SU-DHL-6 (cell line): ENCODE measurements at regions not wholly inside any gene's neighbourhood (a gene's known extent, or its start where the extent isn't known, plus 50 kb on each side); places are given as distances from the start of the nearest gene placed in this dataset.

Source experiments
- H2AFZ ChIP-seq: fragments of 200-600 bp; sonication (generic); 2 replicates; pipeline ENCODE4 v1.6.1; 2014; ENCODE audit warnings: low read depth, mild to moderate bottlenecking, moderate library complexity, mixed read lengths, antibody characterized with exemption, low read length; ENCODE audit not compliant: severe bottlenecking
- H3F3A ChIP-seq: fragments of 200-600 bp; shearing (Covaris generic); 2 replicates; pipeline ENCODE4 v1.6.0; 2016; ENCODE audit warnings: antibody characterized with exemption, mild to moderate bottlenecking; ENCODE audit not compliant: insufficient read depth
- H3K27ac ChIP-seq: fragments of 200-600 bp; sonication (generic); 2 replicates; pipeline ENCODE4 v1.5.1; 2016; ENCODE audit warnings: low read depth, mild to moderate bottlenecking, low read length, moderate library complexity, mixed read lengths
- H3K27me3 ChIP-seq: fragments of 200-600 bp; sonication (generic), shearing (Covaris generic); 2 replicates; pipeline ENCODE4 v1.6.0; 2014; ENCODE audit warnings: mild to moderate bottlenecking, low read length
- H3K36me3 ChIP-seq: fragments of 200-600 bp; sonication (generic); 2 replicates; pipeline ENCODE4 v1.6.1; 2014; ENCODE audit warnings: mild to moderate bottlenecking, low read length, mixed read lengths
- H3K4me2 ChIP-seq: fragments of 300-600, 200-600 bp; shearing (Covaris generic), sonication (generic); 2 replicates; pipeline ENCODE4 v1.6.0; 2014; ENCODE audit warnings: low read length, low read depth, mild to moderate bottlenecking; ENCODE audit not compliant: poor library complexity, severe bottlenecking
- H3K4me3 ChIP-seq: fragments of 200-600 bp; sonication (generic); 2 replicates; pipeline ENCODE4 v1.5.1; 2014; ENCODE audit warnings: antibody characterized with exemption, low read length, mild to moderate bottlenecking, mixed read lengths; ENCODE audit not compliant: insufficient read depth, poor library complexity, severe bottlenecking
- H3K79me2 ChIP-seq: fragments of 200-600 bp; sonication (generic); 2 replicates; pipeline ENCODE4 v1.6.1; 2014; ENCODE audit warnings: mild to moderate bottlenecking, low read length, moderate library complexity; ENCODE audit not compliant: insufficient read depth
- H3K9ac ChIP-seq: fragments of 200-600 bp; sonication (generic); 2 replicates; pipeline ENCODE4 v1.7.0; 2014; ENCODE audit warnings: mild to moderate bottlenecking, low read length
- H3K9me2 ChIP-seq: fragments of 200-600 bp; sonication (generic); replicated peaks from 2 replicates; pipeline ENCODE4 v1.6.1; 2014; ENCODE audit warnings: low read length; ENCODE audit not compliant: insufficient read depth
- H3K9me3 ChIP-seq: fragments of 200-600 bp; sonication (generic); 2 replicates; pipeline ENCODE4 v1.6.1; 2014; ENCODE audit warnings: low read length, mixed read lengths; ENCODE audit not compliant: insufficient read depth
- H4K20me1 ChIP-seq: fragments of 200-600 bp; sonication (generic); 2 replicates; pipeline ENCODE4 v1.6.1; 2014; ENCODE audit warnings: low read depth, mild to moderate bottlenecking, antibody characterized with exemption, low read length, moderate library complexity, mixed read lengths
- CTCF ChIP-seq: fragments of 200-600 bp; sonication (generic); IDR thresholded peaks from one replicate; pipeline ENCODE4 v1.5.1; 2017; ENCODE audit warnings: antibody characterized with exemption, mild to moderate bottlenecking, low read length, moderate library complexity; ENCODE audit not compliant: insufficient read depth, poor library complexity, severe bottlenecking
- EZH2phosphoT487 ChIP-seq: fragments of 200-600 bp; sonication (generic), shearing (Covaris generic); conservative IDR thresholded peaks from 2 replicates; pipeline ENCODE4 v1.6.1; 2018; ENCODE audit warnings: mild to moderate bottlenecking, antibody characterized with exemption, low read length, moderate library complexity, mixed read lengths

- H3K27me3 ChIP-seq = no peaks in the 10 kb centered on the region
- no peaks in the 10 kb centered on the region for H3K9me3 ChIP-seq
- no peak overlapping the region for H3K4me3 ChIP-seq
- no peak for TF ChIP-seq CTCF
- TF ChIP-seq EZH2phosphoT487 = no peak
- H3F3A ChIP-seq = no peaks in the 10 kb centered on the region
- no peak overlapping the region for H3K27ac ChIP-seq
- H3K9ac ChIP-seq = no peak overlapping the region
- no peak overlapping the region for H2AFZ ChIP-seq
- H3K79me2 ChIP-seq = no peaks in the 10 kb centered on the region
- H3K4me2 ChIP-seq = no peak overlapping the region
- no peaks in the 10 kb centered on the region for H4K20me1 ChIP-seq
- H3K9me2 ChIP-seq = no peaks in the 10 kb centered on the region
- no peaks in the 10 kb centered on the region for H3K36me3 ChIP-seq
These were observed 395.8 kb downstream of the PTPRU start for GRCh38 chr1:29631836-29632805.

GRCh38 chr1:29631361-29631760 is 395.0 kb downstream of the PTPRU start:
- Histone ChIP-seq H3K4me2 (no peak overlapping the region), H3K79me2 (no peaks in the 10 kb centered on the region), H3K27me3 (no peaks in the 10 kb centered on the region), H3K27ac (no peak overlapping the region), H3K9ac (no peak overlapping the region), H3K4me3 (no peak overlapping the region), H2AFZ (no peak overlapping the region), H3F3A (no peaks in the 10 kb centered on the region), H3K9me2 (no peaks in the 10 kb centered on the region), H3K9me3 (no peaks in the 10 kb centered on the region), H4K20me1 (no peaks in the 10 kb centered on the region), H3K36me3 (no peaks in the 10 kb centered on the region)
- TF ChIP-seq CTCF (no peak), EZH2phosphoT487 (no peak)

GRCh38 chr1:29630756-29631155 is 394.4 kb downstream of the PTPRU start:
- no peaks in the 10 kb centered on the region for H3F3A ChIP-seq
- H3K79me2 ChIP-seq = no peaks in the 10 kb centered on the region
- TF ChIP-seq CTCF = no peak
- TF ChIP-seq EZH2phosphoT487 = no peak
- H3K4me3 ChIP-seq = no peak overlapping the region
- no peaks in the 10 kb centered on the region for H3K27me3 ChIP-seq
- H2AFZ ChIP-seq = no peak overlapping the region
- no peak overlapping the region for H3K4me2 ChIP-seq
- H3K9me3 ChIP-seq = no peaks in the 10 kb centered on the region
- H3K27ac ChIP-seq = no peak overlapping the region
- no peaks in the 10 kb centered on the region for H4K20me1 ChIP-seq
- no peaks in the 10 kb centered on the region for H3K36me3 ChIP-seq
- no peaks in the 10 kb centered on the region for H3K9me2 ChIP-seq
- no peak overlapping the region for H3K9ac ChIP-seq
